Upper lobe of left lung (tissue), 6 donors: ENCODE measurements at regions not wholly inside any gene's neighbourhood (a gene's known extent, or its start where the extent isn't known, plus 50 kb on each side); places are given as distances from the start of the nearest gene placed in this dataset.

Experiments used
- ATAC-seq, 2 donors: fragments of 200-7000 bp; cut with Tn5 transposase; one replicate each; pipeline ENCODE4 v1.9.1; 2022; ENCODE audit warnings: mild to moderate bottlenecking in 2 of 2, moderate library complexity in 2 of 2; ENCODE audit not compliant: low FRiP score in 2 of 2
- DNase-seq, 2 donors: peaks; one replicate each; pipeline ENCODE4 v3.0.0-alpha.2; 2019 to 2020
- H3K27ac ChIP-seq, 4 donors: fragments of 200-600 bp; sonication (generic); one replicate each; pipeline ENCODE4 v1.5.1; 2016 to 2019
- H3K27me3 ChIP-seq, 4 donors: fragments of 200-600 bp; sonication (generic); one replicate each; pipeline ENCODE4 v1.5.1; 2017 to 2019
- H3K36me3 ChIP-seq, 4 donors: fragments of 200-600 bp; sonication (generic); one replicate each; pipeline ENCODE4 v1.5.1; 2016 to 2019
- H3K4me1 ChIP-seq, 4 donors: fragments of 200-600 bp; sonication (generic); one replicate each; pipeline ENCODE4 v1.5.1; 2018 to 2019
- H3K4me3 ChIP-seq, 4 donors: fragments of 200-600 bp; sonication (generic); one replicate each; pipeline ENCODE4 v1.5.1; 2017 to 2019; ENCODE audit warnings: mild to moderate bottlenecking in 2 of 4, moderate library complexity in 1 of 4
- H3K9me3 ChIP-seq, 4 donors: fragments of 200-600 bp; sonication (generic); one replicate each; pipeline ENCODE4 v1.5.1; 2018 to 2019
- CTCF ChIP-seq, 6 experiments: fragments of 450-650 bp in 4 of 6; fragments of 200-600 bp in 2 of 6; sonication (generic) in 2 of 6; IDR thresholded peaks; one replicate each; pipeline ENCODE4 v1.5.1; 2016 to 2019; ENCODE audit warnings: antibody characterized with exemption in 6 of 6
- EP300 ChIP-seq, 4 donors: sonication (generic); formaldehyde crosslinking; IDR thresholded peaks; one replicate each; pipeline ENCODE4 v1.5.1; 2017; ENCODE audit warnings: antibody characterized with exemption in 4 of 4, control low read depth in 2 of 4
- POLR2A ChIP-seq, 4 donors: fragments of 450-650 bp; IDR thresholded peaks; one replicate each; pipeline ENCODE4 v1.5.1; 2016 to 2017; ENCODE audit warnings: antibody characterized with exemption in 4 of 4, mild to moderate bottlenecking in 2 of 4
- POLR2AphosphoS5 ChIP-seq, 2 donors: sonication (generic); formaldehyde crosslinking; IDR thresholded peaks; one replicate each; pipeline ENCODE4 v1.5.1; 2017; ENCODE audit warnings: antibody characterized with exemption in 2 of 2
- WGBS, 2 donors: methylation state at CpG; one replicate each; pipeline ENCODE4 v1.1.5; 2017 to 2018; 5-methylcytosine and 5-hydroxymethylcytosine counted together
- donor health status: DM: no; HTN: no; CAD: no; lungs with moderate emphysema.
- donor health status: DM: no; HTN: yes; CAD: no; lungs with severe emphysema.

DNA sequence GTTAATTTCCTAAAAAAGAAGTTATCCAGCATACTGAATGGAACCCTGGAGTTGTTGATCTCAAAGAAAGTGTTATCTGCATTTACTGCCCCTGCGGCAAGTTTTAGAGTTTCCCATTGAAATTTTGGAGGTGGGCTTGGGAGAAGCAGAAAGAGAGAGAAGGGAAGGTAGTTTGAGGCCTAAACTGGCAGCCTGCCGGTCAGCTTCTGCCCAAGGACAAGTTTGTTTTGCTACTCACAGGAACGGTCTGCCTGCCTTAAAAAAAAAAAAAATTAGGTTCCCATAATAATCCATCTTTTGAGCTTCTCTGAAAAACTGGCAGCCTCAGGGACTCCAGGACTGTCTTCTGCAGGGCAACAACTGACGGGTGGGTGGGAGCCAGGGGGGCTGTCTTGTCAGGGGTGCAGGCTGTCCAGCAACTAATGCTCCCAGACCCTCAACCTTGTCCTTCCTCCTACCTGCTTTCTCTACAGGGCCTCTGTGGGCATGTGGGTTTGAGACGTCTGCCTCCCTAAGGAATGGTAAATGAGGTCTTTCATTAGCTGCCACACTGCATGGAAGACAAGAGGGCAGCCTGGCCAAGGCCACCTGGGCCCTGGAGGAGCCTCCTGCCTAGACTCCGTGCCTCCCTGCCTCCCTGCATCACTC is 176.1 kb upstream of the KCNG1 start:
- Histone ChIP-seq H3K36me3 (no peaks in the 10 kb centered on the region), H3K27me3 (no peaks in the 10 kb centered on the region), H3K27ac (no peak overlapping the region), H3K4me1 (no peaks in the 10 kb centered on the region), H3K4me3 (no peak overlapping the region), H3K9me3 (no peaks in the 10 kb centered on the region)
- TF ChIP-seq POLR2AphosphoS5 (IDR thresholded peaks at IDR 0.05) (no peak), CTCF (IDR thresholded peaks at IDR 0.05) (no peak), POLR2A (IDR thresholded peaks at IDR 0.05) (no peak), EP300 (IDR thresholded peaks at IDR 0.05) (no peak)
- 78 to 81% methylated on average over 6 of the region's 6 CpGs for WGBS, 2 donors
- ATAC-seq (no peak), DNase-seq (no peak)

- no peak for ATAC-seq
- WGBS, 2 donors = 85 to 88% methylated on average over 5 of the region's 5 CpGs
- TF ChIP-seq EP300 (IDR thresholded peaks at IDR 0.05) = no peak
- no peak for TF ChIP-seq POLR2AphosphoS5 (IDR thresholded peaks at IDR 0.05)
- no peak for TF ChIP-seq CTCF (IDR thresholded peaks at IDR 0.05)
- TF ChIP-seq POLR2A (IDR thresholded peaks at IDR 0.05) = no peak
Measured at GRCh38 chr20:51198238-51198637, 175.3 kb upstream of the KCNG1 start.

DNA sequence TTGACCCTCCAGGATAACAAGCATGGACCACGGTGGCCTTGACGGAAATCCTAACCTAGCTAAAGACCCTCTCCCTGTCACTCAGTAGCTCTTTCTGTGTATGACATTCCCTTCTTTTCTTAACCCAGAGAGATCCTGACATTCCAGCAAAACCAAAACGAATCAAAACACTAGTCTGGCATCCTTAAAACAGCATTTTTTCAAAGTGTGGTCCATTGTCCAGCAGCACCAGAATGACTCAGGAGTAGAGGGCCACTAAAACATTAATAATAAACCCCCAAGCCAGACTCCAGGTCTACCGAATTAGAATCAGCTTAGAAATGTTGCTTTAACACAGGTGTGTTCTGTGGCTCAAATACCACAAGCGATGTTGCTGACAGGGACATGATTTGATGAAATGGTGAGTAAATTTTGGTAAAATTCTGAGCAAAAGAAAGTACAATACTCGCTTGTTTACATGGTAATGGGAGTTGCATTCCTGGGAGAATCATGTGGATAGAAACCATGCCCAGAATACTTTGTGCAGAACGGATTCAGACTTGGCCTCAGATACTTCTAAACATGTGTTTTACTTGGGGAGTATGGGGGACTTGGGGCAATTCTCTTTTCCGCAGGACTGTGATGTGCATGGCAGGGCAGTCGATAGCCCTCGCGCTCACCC is 174.2 kb upstream of the KCNG1 start:
- ATAC-seq (no peak), DNase-seq (no peak)
- Histone ChIP-seq H3K4me3 (no peak overlapping the region), H3K36me3 (no peaks in the 10 kb centered on the region), H3K27ac (no peak overlapping the region), H3K27me3 (no peaks in the 10 kb centered on the region), H3K4me1 (no peaks in the 10 kb centered on the region), H3K9me3 (no peaks in the 10 kb centered on the region)
- TF ChIP-seq POLR2A (IDR thresholded peaks at IDR 0.05) (no peak), CTCF (IDR thresholded peaks at IDR 0.05) (no peak), POLR2AphosphoS5 (IDR thresholded peaks at IDR 0.05) (no peak), EP300 (IDR thresholded peaks at IDR 0.05) (no peak)
- 76 to 77% methylated on average over 11 of the region's 11 CpGs for WGBS, 2 donors

More at GRCh38 chr20:51198238-51198637, 175.3 kb upstream of the KCNG1 start:
- Histone ChIP-seq H3K4me1 (no peaks in the 10 kb centered on the region), H3K27ac (no peak overlapping the region), H3K27me3 (no peaks in the 10 kb centered on the region), H3K9me3 (no peaks in the 10 kb centered on the region), H3K36me3 (no peaks in the 10 kb centered on the region), H3K4me3 (no peak overlapping the region)
- DNase-seq = no peak

- Histone ChIP-seq H3K9me3 (no peaks in the 10 kb centered on the region), H3K36me3 (no peaks in the 10 kb centered on the region), H3K4me3 (no peak overlapping the region), H3K4me1 (no peaks in the 10 kb centered on the region), H3K27me3 (no peaks in the 10 kb centered on the region), H3K27ac (no peak overlapping the region)
- no peak for ATAC-seq
- 75 to 89% methylated on average over 5 of the region's 5 CpGs for WGBS, 2 donors
- DNase-seq = no peak
- TF ChIP-seq EP300 (IDR thresholded peaks at IDR 0.05) = no peak
- TF ChIP-seq CTCF (IDR thresholded peaks at IDR 0.05) = no peak
- TF ChIP-seq POLR2A (IDR thresholded peaks at IDR 0.05) = no peak
- no peak for TF ChIP-seq POLR2AphosphoS5 (IDR thresholded peaks at IDR 0.05)
Measured at GRCh38 chr20:51195990-51196389, 173.1 kb upstream of the KCNG1 start.
